AG04449 (cell line): ENCODE measurements at regions not wholly inside any gene's neighbourhood (a gene's known extent, or its start where the extent isn't known, plus 50 kb on each side); places are given as distances from the start of the nearest gene placed in this dataset.

Experiments
- CTCF ChIA-PET: fragments of 350-600 bp; formaldehyde crosslinking; extraction: SDS; loops from one replicate; lab custom pipeline; 2021; ENCODE audit warnings: antibody characterized with exemption; lab: Yijun Ruan, JAX
- POLR2A ChIA-PET: fragments of 400-600, 350-600 bp; formaldehyde crosslinking; extraction: SDS; loops from one replicate; lab custom pipeline; 2020; ENCODE audit warnings: antibody characterized with exemption, inconsistent platforms; lab: Yijun Ruan, JAX
- DNase-seq: peaks from one replicate; pipeline ENCODE4 v3.0.0-alpha.2; 2010; ENCODE audit warnings: low read depth, low spot score
- H3K4me3 ChIP-seq: 2 replicates; pipeline ENCODE4 v1.5.1; 2011; ENCODE audit warnings: low read depth, mild to moderate bottlenecking, control low read depth, low read length
- TF ChIP-seq, protein P1 (sequence below): IDR thresholded peaks from one replicate; pipeline ENCODE4 v1.5.1; 2011; ENCODE audit warnings: mild to moderate bottlenecking, moderate library complexity, low read length, control low read depth, inconsistent platforms; ENCODE audit not compliant: insufficient read depth; ENCODE audit errors: missing control alignments

DNA sequence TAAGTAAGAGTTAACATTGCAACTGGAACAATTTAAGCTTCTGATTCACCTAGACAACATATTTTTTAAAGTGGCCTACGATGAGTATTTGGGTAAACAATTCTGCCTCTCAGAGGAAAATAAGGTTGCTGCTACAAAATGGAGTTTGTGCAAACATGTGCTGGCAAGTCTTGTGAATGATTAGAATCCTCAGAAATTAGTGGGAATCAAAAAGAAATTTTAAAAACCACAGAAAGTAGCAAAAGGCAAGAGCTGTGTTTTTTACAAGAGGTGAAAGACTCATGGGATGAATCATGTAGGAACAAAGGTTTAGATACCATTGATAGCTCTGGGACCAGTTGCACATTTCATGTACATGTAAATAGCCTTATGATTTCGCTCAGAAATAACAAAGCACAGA is 561.6 kb downstream of the TAF11L14 start:
- ChIA-PET POLR2A (no interaction called here), CTCF (no interaction called here)
- DNase-seq, result no peak
- TF ChIP-seq, protein P1, sequence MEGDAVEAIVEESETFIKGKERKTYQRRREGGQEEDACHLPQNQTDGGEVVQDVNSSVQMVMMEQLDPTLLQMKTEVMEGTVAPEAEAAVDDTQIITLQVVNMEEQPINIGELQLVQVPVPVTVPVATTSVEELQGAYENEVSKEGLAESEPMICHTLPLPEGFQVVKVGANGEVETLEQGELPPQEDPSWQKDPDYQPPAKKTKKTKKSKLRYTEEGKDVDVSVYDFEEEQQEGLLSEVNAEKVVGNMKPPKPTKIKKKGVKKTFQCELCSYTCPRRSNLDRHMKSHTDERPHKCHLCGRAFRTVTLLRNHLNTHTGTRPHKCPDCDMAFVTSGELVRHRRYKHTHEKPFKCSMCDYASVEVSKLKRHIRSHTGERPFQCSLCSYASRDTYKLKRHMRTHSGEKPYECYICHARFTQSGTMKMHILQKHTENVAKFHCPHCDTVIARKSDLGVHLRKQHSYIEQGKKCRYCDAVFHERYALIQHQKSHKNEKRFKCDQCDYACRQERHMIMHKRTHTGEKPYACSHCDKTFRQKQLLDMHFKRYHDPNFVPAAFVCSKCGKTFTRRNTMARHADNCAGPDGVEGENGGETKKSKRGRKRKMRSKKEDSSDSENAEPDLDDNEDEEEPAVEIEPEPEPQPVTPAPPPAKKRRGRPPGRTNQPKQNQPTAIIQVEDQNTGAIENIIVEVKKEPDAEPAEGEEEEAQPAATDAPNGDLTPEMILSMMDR, result no peak
- no peak overlapping the region for H3K4me3 ChIP-seq

GRCh38 chr5:18197734-18198133 is 563.5 kb downstream of the TAF11L14 start:
- POLR2A ChIA-PET, result no interaction called here
- DNase-seq, result no peak
- CTCF ChIA-PET, result no interaction called here
- TF ChIP-seq, protein P1, result no peak
- no peak overlapping the region for H3K4me3 ChIP-seq

- CTCF ChIA-PET, result no interaction called here
- TF ChIP-seq, protein P1, result no peak
- no peak overlapping the region for H3K4me3 ChIP-seq
- POLR2A ChIA-PET, result no interaction called here
- no peak for DNase-seq
These were observed 567.9 kb downstream of the TAF11L14 start for GRCh38 chr5:18202164-18202563.

- no peak for DNase-seq
- TF ChIP-seq, protein P1, result no peak
- CTCF ChIA-PET, result no interaction called here
- no peak overlapping the region for H3K4me3 ChIP-seq
- POLR2A ChIA-PET, result no interaction called here
These were observed 569.0 kb downstream of the TAF11L14 start for GRCh38 chr5:18203296-18203695.

DNA sequence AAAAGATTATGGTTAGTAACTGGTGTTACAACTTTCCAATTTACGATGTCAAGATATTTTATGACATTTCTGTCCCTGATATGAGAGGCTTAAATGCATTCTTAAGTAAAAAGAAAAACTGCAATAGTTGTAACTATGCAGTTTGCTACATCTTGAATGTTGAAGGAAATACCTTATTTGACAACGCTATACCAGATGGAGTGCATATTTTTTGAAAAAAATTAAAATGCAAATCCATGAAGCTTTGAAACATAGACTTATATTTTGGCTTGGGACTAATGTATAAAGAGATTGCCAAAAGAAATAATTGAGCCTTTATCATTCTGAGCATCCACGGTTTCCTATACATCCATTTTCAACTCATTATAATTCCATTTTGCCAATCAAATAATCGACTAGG is 579.4 kb downstream of the TAF11L14 start:
- no peak for DNase-seq
- TF ChIP-seq, protein P1, result no peak
- CTCF ChIA-PET, result no interaction called here
- POLR2A ChIA-PET, result no interaction called here
- H3K4me3 ChIP-seq, result no peak overlapping the region

GRCh38 chr5:18216016-18216415 is 581.8 kb downstream of the TAF11L14 start:
- CTCF ChIA-PET, result no interaction called here
- no peak for DNase-seq

More at GRCh38 chr5:18216016-18216415, 581.8 kb downstream of the TAF11L14 start:
- POLR2A ChIA-PET, result no interaction called here
- no peak overlapping the region for H3K4me3 ChIP-seq
- TF ChIP-seq, protein P1, result no peak
